OCI-LY7 (cell line): ENCODE measurements at regions not wholly inside any gene's neighbourhood (a gene's known extent, or its start where the extent isn't known, plus 50 kb on each side); places are given as distances from the start of the nearest gene placed in this dataset.
A peak's percentile ranks its signal among the peaks of the same experiment; 100 is the strongest.

Experiments used
- BruUV-seq: library from RNA; stranded (reverse); fragments of 400-500 nt; replicated peaks from 2 replicates; lab custom pipeline; 2021; lab: Mats Ljungman, UMichigan
- CTCF ChIA-PET: fragments of 300-600 bp; sonication (Branson Sonifier 250); formaldehyde crosslinking; loops from one replicate; lab custom pipeline; 2022; ENCODE audit warnings: antibody characterized with exemption; ENCODE audit not compliant: unreplicated experiment; lab: Charles Lee
- POLR2A ChIA-PET: fragments of 300-600 bp; sonication (Branson Sonifier 250); formaldehyde crosslinking; loops from one replicate; lab custom pipeline; 2022; ENCODE audit warnings: antibody characterized with exemption; lab: Charles Lee
- DNase-seq: peaks from one replicate; pipeline ENCODE4 v3.0.0-alpha.2; 2015; ENCODE audit warnings: low spot score
- H2AFZ ChIP-seq: fragments of 200-600 bp; sonication (generic), shearing (Covaris generic); 2 replicates; pipeline ENCODE4 v1.6.1; 2014; ENCODE audit warnings: mild to moderate bottlenecking, antibody characterized with exemption, low read length, moderate library complexity
- H3K27ac ChIP-seq: fragments of 200-600 bp; sonication (generic); 2 replicates; pipeline ENCODE4 v1.5.1; 2014; ENCODE audit warnings: mixed run types, low read depth, mild to moderate bottlenecking, moderate library complexity, low read length, inconsistent platforms; ENCODE audit not compliant: poor library complexity, severe bottlenecking
- H3K36me3 ChIP-seq: fragments of 200-600 bp; sonication (generic); 2 replicates; pipeline ENCODE4 v1.6.1; 2014; ENCODE audit warnings: mild to moderate bottlenecking, antibody characterized with exemption, low read length, moderate library complexity, mixed read lengths; ENCODE audit not compliant: insufficient read depth
- H3K4me1 ChIP-seq: fragments of 200-600 bp; sonication (generic); 2 replicates; pipeline ENCODE4 v1.5.1; 2014; ENCODE audit warnings: mild to moderate bottlenecking, low read length; ENCODE audit not compliant: insufficient read depth, poor library complexity, severe bottlenecking
- H3K4me2 ChIP-seq: fragments of 200-600 bp; sonication (generic); 2 replicates; pipeline ENCODE4 v1.6.1; 2014; ENCODE audit warnings: mild to moderate bottlenecking, low read length
- H3K4me3 ChIP-seq: fragments of 200-600 bp; sonication (generic); 2 replicates; pipeline ENCODE4 v1.5.1; 2014; ENCODE audit warnings: mild to moderate bottlenecking, low read depth, low read length; ENCODE audit not compliant: poor library complexity, severe bottlenecking
- H3K79me2 ChIP-seq: fragments of 200-600 bp; sonication (generic); 2 replicates; pipeline ENCODE4 v1.6.1; 2016; ENCODE audit warnings: low read depth, mild to moderate bottlenecking, low read length, moderate library complexity, mixed read lengths; ENCODE audit not compliant: insufficient read depth
- H3K9me2 ChIP-seq: fragments of 200-600 bp; sonication (generic); 2 replicates; pipeline ENCODE4 v1.6.1; 2016; ENCODE audit warnings: mild to moderate bottlenecking, low read length, mixed read lengths; ENCODE audit not compliant: insufficient read depth
- H3K9me3 ChIP-seq: fragments of 200-600 bp; sonication (generic); 2 replicates; pipeline ENCODE4 v1.6.1; 2014; ENCODE audit warnings: mild to moderate bottlenecking, mixed run types, low read length, mixed read lengths
- H4K20me1 ChIP-seq: fragments of 200-600 bp; sonication (generic); 2 replicates; pipeline ENCODE4 v1.6.1; 2014; ENCODE audit warnings: mild to moderate bottlenecking, antibody characterized with exemption, low read length, moderate library complexity, mixed read lengths; ENCODE audit not compliant: insufficient read depth
- CTCF ChIP-seq: fragments of 200-600 bp; sonication (generic); conservative IDR thresholded peaks from 2 replicates; pipeline ENCODE4 v1.5.1; 2014; ENCODE audit warnings: mild to moderate bottlenecking, antibody characterized with exemption, low read length, moderate library complexity, mixed read lengths
- EZH2phosphoT487 ChIP-seq: fragments of 200-600 bp; sonication (generic); IDR thresholded peaks from 2 replicates; pipeline ENCODE4 v1.6.1; 2018; ENCODE audit warnings: low read depth, borderline replicate concordance, mild to moderate bottlenecking, mixed run types, antibody characterized with exemption, low read length, moderate library complexity, mixed read lengths
- intact Hi-C: fragments of 100-400 bp; cut with micrococcal nuclease; formaldehyde crosslinking; loops from one replicate; pipeline ENCODE4 v1.10.0; 2022; ENCODE audit not compliant: unreplicated experiment

- Histone ChIP-seq H3K4me1 (no peaks in the 10 kb centered on the region), H3K4me2 (no peak overlapping the region), H4K20me1 (no peaks in the 10 kb centered on the region), H3K27ac (no peak overlapping the region), H3K9me3 (no peaks in the 10 kb centered on the region), H3K36me3 (no peaks in the 10 kb centered on the region), H3K9me2 (no peaks in the 10 kb centered on the region), H2AFZ (no peak overlapping the region), H3K4me3 (no peak overlapping the region), H3K79me2 (no peaks in the 10 kb centered on the region)
- POLR2A ChIA-PET = interaction anchor here (0.6 kb wide), 1 partner anchor 19 kb away, joined by 3 read pairs; no protein-coding TSS in a partner anchor
- intact Hi-C loops = no loop called here
- TF ChIP-seq CTCF = no peak
- no peak for TF ChIP-seq EZH2phosphoT487
- no peak for DNase-seq
- BruUV-seq = no TSS peak
- CTCF ChIA-PET = no interaction called here
Observed at GRCh38 chr13:22276616-22277015, 605.7 kb downstream of the FGF9 start.

- H3K4me3 ChIP-seq = no peak overlapping the region
- no peak overlapping the region for H2AFZ ChIP-seq
- peak; percentile 32 for DNase-seq
- H4K20me1 ChIP-seq = no peaks in the 10 kb centered on the region
- BruUV-seq = no TSS peak
- ChIA-PET POLR2A (no interaction called here), CTCF (no interaction called here)
- H3K27ac ChIP-seq = no peak overlapping the region
- H3K4me1 ChIP-seq = no peaks in the 10 kb centered on the region
- H3K79me2 ChIP-seq = no peaks in the 10 kb centered on the region
- intact Hi-C loops = no loop called here
- H3K4me2 ChIP-seq = no peak overlapping the region
- TF ChIP-seq EZH2phosphoT487 (no peak), CTCF (peak; percentile 68)
- no peaks in the 10 kb centered on the region for H3K36me3 ChIP-seq
- H3K9me3 ChIP-seq = no peaks in the 10 kb centered on the region
- no peaks in the 10 kb centered on the region for H3K9me2 ChIP-seq
Observed at GRCh38 chr13:22278336-22278929, 607.6 kb downstream of the FGF9 start.

- intact Hi-C loops = no loop called here
- Histone ChIP-seq H3K4me2 (no peak overlapping the region), H3K4me1 (no peaks in the 10 kb centered on the region), H3K9me3 (no peaks in the 10 kb centered on the region), H3K4me3 (no peak overlapping the region), H3K9me2 (no peaks in the 10 kb centered on the region), H3K36me3 (no peaks in the 10 kb centered on the region), H3K79me2 (no peaks in the 10 kb centered on the region), H2AFZ (no peak overlapping the region), H4K20me1 (no peaks in the 10 kb centered on the region), H3K27ac (no peak overlapping the region)
- ChIA-PET CTCF (no interaction called here), POLR2A (no interaction called here)
- no TSS peak for BruUV-seq
- no peak for TF ChIP-seq CTCF
- no peak for TF ChIP-seq EZH2phosphoT487
- DNase-seq = no peak
Observed at GRCh38 chr13:22285867-22286266, 615.0 kb downstream of the FGF9 start.
